ENCODE measurements at regions not wholly inside any gene's neighbourhood (a gene's known extent, or its start where the extent isn't known, plus 50 kb on each side); places are given as distances from the start of the nearest gene placed in this dataset.

- DNase-seq = no peak
These were observed 329.4 kb upstream of the SLC35B3 start for GRCh38 chr6:8764733-8765132.

- DNase-seq = no peak
These were observed 325.6 kb upstream of the SLC35B3 start for GRCh38 chr6:8760951-8761350.

- DNase-seq = no peak
These were observed 323.1 kb upstream of the SLC35B3 start for GRCh38 chr6:8758412-8758811.

GRCh38 chr6:8750627-8751026, 315.3 kb upstream of the SLC35B3 start:
- no peak for DNase-seq

- no peak for DNase-seq
These were observed 314.1 kb upstream of the SLC35B3 start for GRCh38 chr6:8749465-8749864.

- DNase-seq = no peak
These were observed 307.9 kb upstream of the SLC35B3 start for GRCh38 chr6:8743170-8743745.

GRCh38 chr6:8739454-8739853, 304.1 kb upstream of the SLC35B3 start:
- no peak for DNase-seq

GRCh38 chr6:8738951-8739350, 303.6 kb upstream of the SLC35B3 start:
- no peak for DNase-seq

GRCh38 chr6:8736156-8736895, 301.0 kb upstream of the SLC35B3 start:
- DNase-seq = no peak

- DNase-seq = no peak
These were observed 298.5 kb upstream of the SLC35B3 start for GRCh38 chr6:8733879-8734278.

- DNase-seq = no peak
These were observed 296.5 kb upstream of the SLC35B3 start for GRCh38 chr6:8731874-8732273.

- no peak for DNase-seq
These were observed 275.5 kb upstream of the SLC35B3 start for GRCh38 chr6:8710668-8711431.

GRCh38 chr6:8707956-8708772, 272.8 kb upstream of the SLC35B3 start:
- DNase-seq = peak; percentile 78

GRCh38 chr6:8707369-8707768, 272.0 kb upstream of the SLC35B3 start:
- DNase-seq = no peak

- no peak for DNase-seq
These were observed 270.2 kb upstream of the SLC35B3 start for GRCh38 chr6:8705435-8706020.

- DNase-seq = no peak
These were observed 267.7 kb upstream of the SLC35B3 start for GRCh38 chr6:8703059-8703458.

GRCh38 chr6:8688821-8689220, 253.5 kb upstream of the SLC35B3 start:
- no peak for DNase-seq

GRCh38 chr6:8686077-8686476, 250.7 kb upstream of the SLC35B3 start:
- no peak for DNase-seq

- no peak for DNase-seq
These were observed 247.9 kb upstream of the SLC35B3 start for GRCh38 chr6:8683204-8683603.

GRCh38 chr6:8679823-8680222, 244.5 kb upstream of the SLC35B3 start:
- DNase-seq = no peak

GRCh38 chr6:8678466-8678865, 243.1 kb upstream of the SLC35B3 start:
- DNase-seq = no peak

- DNase-seq = no peak
These were observed 238.8 kb upstream of the SLC35B3 start for GRCh38 chr6:8674126-8674525.

- no peak for DNase-seq
These were observed 237.5 kb upstream of the SLC35B3 start for GRCh38 chr6:8672882-8673281.

Measured in DMS79 treated with DMSO at 0.1 percent for 48 hours (cell line).